Esophagus muscularis mucosa (tissue), 4 donors: ENCODE measurements at regions not wholly inside any gene's neighbourhood (a gene's known extent, or its start where the extent isn't known, plus 50 kb on each side); places are given as distances from the start of the nearest gene placed in this dataset.

Experiments used
- DNase-seq: peaks from one replicate; pipeline ENCODE4 v3.0.0-alpha.2; 2017; ENCODE audit errors: extremely low spot score
- H3K27ac ChIP-seq, 4 donors: fragments of 200-600 bp; sonication (generic); replicated peaks in 1 of 4; 1 replicate in 3 of 4; 2 replicates in 1 of 4; pipeline ENCODE4 v1.5.1; 2016 to 2019; ENCODE audit warnings: mild to moderate bottlenecking in 1 of 4
- H3K27me3 ChIP-seq, 4 donors: fragments of 200-600 bp; sonication (generic); one replicate each; pipeline versions ENCODE4 v1.5.1 to v1.6.0; 2016 to 2019
- H3K36me3 ChIP-seq, 4 donors: fragments of 200-600 bp; sonication (generic); one replicate each; pipeline ENCODE4 v1.5.1; 2016 to 2019
- H3K4me1 ChIP-seq, 4 donors: fragments of 200-600 bp; sonication (generic); one replicate each; pipeline ENCODE4 v1.5.1; 2016 to 2019
- H3K4me3 ChIP-seq, 4 donors: fragments of 200-600 bp; sonication (generic); 1 replicate in 2 of 4; 2 replicates in 2 of 4; pipeline ENCODE4 v1.5.1; 2016 to 2019; ENCODE audit warnings: mild to moderate bottlenecking in 4 of 4, moderate library complexity in 1 of 4
- H3K9me3 ChIP-seq, 4 donors: fragments of 200-600 bp; sonication (generic); 1 replicate in 3 of 4; 2 replicates in 1 of 4; pipeline ENCODE4 v1.5.1; 2016 to 2019
- CTCF ChIP-seq, 3 experiments: fragments of 200-600 bp in 2 of 3; fragments of 450-650 bp in 1 of 3; sonication (generic) in 2 of 3; IDR thresholded peaks; one replicate each; pipeline ENCODE4 v1.5.1; 2017 to 2019; ENCODE audit warnings: antibody characterized with exemption in 3 of 3, mild to moderate bottlenecking in 2 of 3, moderate library complexity in 1 of 3
- EP300 ChIP-seq: sonication (generic); formaldehyde crosslinking; IDR thresholded peaks from one replicate; pipeline ENCODE4 v1.6.1; 2017; ENCODE audit warnings: antibody characterized with exemption
- POLR2A ChIP-seq: fragments of 450-650 bp; IDR thresholded peaks from one replicate; pipeline ENCODE4 v1.6.1; 2017; ENCODE audit warnings: antibody characterized with exemption, moderate library complexity, mild to moderate bottlenecking, low read depth
- POLR2AphosphoS5 ChIP-seq, 2 donors: sonication (generic); formaldehyde crosslinking; IDR thresholded peaks; one replicate each; pipeline ENCODE4 v1.6.1; 2017; ENCODE audit warnings: antibody characterized with exemption in 2 of 2
- WGBS: methylation state at CpG from one replicate; pipeline ENCODE4 v1.1.5; 2018; 5-methylcytosine and 5-hydroxymethylcytosine counted together
- intact Hi-C: fragments of 100-400 bp; cut with DNase I; formaldehyde crosslinking; loops from one replicate; pipeline ENCODE4 v1.15.1; 2023

GRCh38 chr3:110727056-110727455 lies 344.6 kb upstream of the NECTIN3 start:
- no peak overlapping the region for H3K4me3 ChIP-seq
- H3K4me1 ChIP-seq = no peaks in the 10 kb centered on the region
- 65% methylated on average over 2 of the region's 2 CpGs for WGBS
- no peak for DNase-seq
- no peaks in the 10 kb centered on the region for H3K27me3 ChIP-seq
- no peak overlapping the region for H3K27ac ChIP-seq
- no peak for TF ChIP-seq CTCF (IDR thresholded peaks at IDR 0.05)
- no peak for TF ChIP-seq EP300
- no peak for TF ChIP-seq POLR2A
- no peak for TF ChIP-seq POLR2AphosphoS5 (IDR thresholded peaks at IDR 0.05)
- no peaks in the 10 kb centered on the region for H3K9me3 ChIP-seq
- intact Hi-C loops = no loop called here
- no peaks in the 10 kb centered on the region for H3K36me3 ChIP-seq

- DNase-seq = no peak
- intact Hi-C loops = no loop called here
- Histone ChIP-seq H3K36me3 (no peaks in the 10 kb centered on the region), H3K27me3 (no peaks in the 10 kb centered on the region), H3K27ac (no peak overlapping the region), H3K4me3 (no peak overlapping the region), H3K9me3 (no peaks in the 10 kb centered on the region), H3K4me1 (no peaks in the 10 kb centered on the region)
- WGBS = 88% methylated on average over 1 of the region's 1 CpG
- no peak for TF ChIP-seq CTCF (IDR thresholded peaks at IDR 0.05)
- no peak for TF ChIP-seq POLR2AphosphoS5 (IDR thresholded peaks at IDR 0.05)
- no peak for TF ChIP-seq EP300
- TF ChIP-seq POLR2A = no peak
These were observed 340.5 kb upstream of the NECTIN3 start for GRCh38 chr3:110731148-110731547.

- 77% methylated on average over 4 of the region's 4 CpGs for WGBS
- no peaks in the 10 kb centered on the region for H3K27me3 ChIP-seq
- no peak overlapping the region for H3K27ac ChIP-seq
- no peaks in the 10 kb centered on the region for H3K9me3 ChIP-seq
- TF ChIP-seq POLR2AphosphoS5 (IDR thresholded peaks at IDR 0.05) (no peak), EP300 (no peak), POLR2A (no peak), CTCF (IDR thresholded peaks at IDR 0.05) (no peak)
- no peaks in the 10 kb centered on the region for H3K36me3 ChIP-seq
- H3K4me1 ChIP-seq = no peaks in the 10 kb centered on the region
- intact Hi-C loops = no loop called here
- no peak for DNase-seq
- no peak overlapping the region for H3K4me3 ChIP-seq
These were observed 339.2 kb upstream of the NECTIN3 start for GRCh38 chr3:110732420-110732819.

- TF ChIP-seq CTCF (IDR thresholded peaks at IDR 0.05) (no peak), EP300 (no peak), POLR2A (no peak), POLR2AphosphoS5 (IDR thresholded peaks at IDR 0.05) (no peak)
- intact Hi-C loops = no loop called here
- no peak overlapping the region for H3K4me3 ChIP-seq
- DNase-seq = no peak
- no peaks in the 10 kb centered on the region for H3K27me3 ChIP-seq
- H3K4me1 ChIP-seq = no peaks in the 10 kb centered on the region
- H3K27ac ChIP-seq = no peak overlapping the region
- 95% methylated on average over 3 of the region's 3 CpGs for WGBS
- H3K9me3 ChIP-seq = no peaks in the 10 kb centered on the region
- H3K36me3 ChIP-seq = no peaks in the 10 kb centered on the region
These were observed 338.6 kb upstream of the NECTIN3 start for GRCh38 chr3:110733045-110733444.

GRCh38 chr3:110734524-110734923 lies 337.1 kb upstream of the NECTIN3 start:
- H3K27me3 ChIP-seq = no peaks in the 10 kb centered on the region
- no peaks in the 10 kb centered on the region for H3K9me3 ChIP-seq
- no peaks in the 10 kb centered on the region for H3K36me3 ChIP-seq
- DNase-seq = no peak
- intact Hi-C loops = no loop called here
- 89% methylated on average over 5 of the region's 5 CpGs for WGBS
- no peak overlapping the region for H3K27ac ChIP-seq
- H3K4me1 ChIP-seq = no peaks in the 10 kb centered on the region
- no peak overlapping the region for H3K4me3 ChIP-seq
- TF ChIP-seq CTCF (IDR thresholded peaks at IDR 0.05) = no peak
- TF ChIP-seq EP300 = no peak
- no peak for TF ChIP-seq POLR2AphosphoS5 (IDR thresholded peaks at IDR 0.05)
- TF ChIP-seq POLR2A = no peak
